HTR-8/SVneo (cell line): ENCODE measurements at regions not wholly inside any gene's neighbourhood (a gene's known extent, or its start where the extent isn't known, plus 50 kb on each side); places are given as distances from the start of the nearest gene placed in this dataset.
A peak's percentile ranks its signal among the peaks of the same experiment; 100 is the strongest.

Experiments used
- DNase-seq: peaks from one replicate; pipeline ENCODE4 v3.0.0; 2011; ENCODE audit warnings: low spot score, mixed read lengths; ENCODE audit not compliant: insufficient read length
- FAIRE-seq: peaks from 2 replicates; lab custom pipeline; 2011; peaks lifted over from hg19 to GRCh38; lab: Jason Lieb, UNC

DNA sequence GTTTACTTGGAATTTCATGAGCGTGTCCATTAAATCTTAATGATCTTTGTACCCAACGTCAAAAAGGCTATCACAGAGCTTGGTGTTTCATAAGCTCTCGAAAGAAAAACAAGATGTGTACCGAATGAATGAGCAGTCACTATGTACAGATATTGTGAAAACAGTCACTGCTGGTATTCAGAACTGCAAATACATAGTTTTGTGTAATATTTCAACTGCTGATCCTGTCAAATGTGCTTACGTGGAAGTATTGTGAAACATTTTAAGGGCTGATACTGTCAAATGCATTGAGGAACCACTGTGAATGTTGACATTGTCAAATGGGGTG lies 184.2 kb upstream of the KLHL29 start:
- FAIRE-seq: no peak

DNA sequence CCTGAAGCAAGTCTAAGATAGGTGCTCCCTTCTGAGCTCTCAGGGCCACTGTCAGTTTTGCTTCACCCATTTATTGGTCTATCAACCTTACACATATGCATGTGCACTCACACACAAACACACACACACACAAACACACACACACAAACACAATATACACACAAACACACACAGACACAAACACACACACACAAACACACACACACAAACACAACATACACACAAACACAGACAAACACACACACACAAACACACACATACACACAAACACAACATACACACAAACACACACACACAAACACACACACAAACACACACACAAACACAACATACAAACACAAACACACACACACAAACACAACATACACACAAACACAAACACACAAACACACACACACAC lies 181.6 kb upstream of the KLHL29 start:
- FAIRE-seq (peak; percentile 98), DNase-seq (no peak)

More for the DNA sequence above, 184.2 kb upstream of the KLHL29 start:
- no peak for DNase-seq

DNA sequence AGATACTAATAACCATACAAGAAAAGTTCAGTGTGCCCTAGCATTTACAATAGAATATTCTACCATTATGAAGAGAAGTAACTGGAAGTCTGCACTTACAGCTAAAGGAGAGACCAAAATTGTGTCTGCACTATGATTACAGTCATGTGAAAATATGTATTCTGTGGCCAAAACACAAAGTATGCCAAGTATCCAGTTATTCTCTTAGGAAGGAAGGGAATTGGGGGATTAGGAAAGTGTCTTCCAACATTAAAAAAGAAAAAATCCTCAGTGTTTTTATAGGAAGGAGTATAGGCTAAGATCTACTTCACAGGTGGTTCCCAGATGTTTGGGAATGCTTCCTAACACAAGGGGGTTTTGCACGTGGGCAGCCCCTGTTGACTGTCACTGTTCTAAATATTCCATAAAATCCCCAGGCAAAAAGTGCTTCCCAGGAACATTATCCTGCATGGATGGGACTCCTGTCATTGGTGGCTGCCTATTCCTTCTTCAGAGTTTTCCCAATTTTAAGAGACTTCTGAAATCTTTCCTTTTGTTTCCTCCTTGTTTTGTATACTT lies 180.2 kb upstream of the KLHL29 start:
- DNase-seq (no peak), FAIRE-seq (no peak)

DNA sequence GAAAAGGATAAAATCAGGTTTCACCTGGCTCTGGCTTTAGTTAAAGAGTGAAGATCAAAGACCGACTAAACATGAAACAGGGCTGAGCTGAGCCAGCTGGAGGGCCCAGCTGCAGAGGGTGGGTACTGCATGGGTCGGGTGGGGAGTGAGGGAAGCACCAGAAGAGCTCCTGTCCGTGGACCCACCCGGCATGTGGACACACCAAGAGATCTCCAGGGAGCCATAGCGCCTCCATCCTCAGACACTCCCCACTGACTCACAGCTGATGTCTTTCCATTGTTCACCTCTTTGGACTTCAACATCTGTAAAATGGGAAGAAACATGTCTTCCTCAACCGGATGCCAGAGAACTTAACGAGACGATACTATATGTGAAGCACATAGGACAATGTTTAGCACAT lies 178.3 kb upstream of the KLHL29 start:
- DNase-seq: no peak
- FAIRE-seq: no peak

DNA sequence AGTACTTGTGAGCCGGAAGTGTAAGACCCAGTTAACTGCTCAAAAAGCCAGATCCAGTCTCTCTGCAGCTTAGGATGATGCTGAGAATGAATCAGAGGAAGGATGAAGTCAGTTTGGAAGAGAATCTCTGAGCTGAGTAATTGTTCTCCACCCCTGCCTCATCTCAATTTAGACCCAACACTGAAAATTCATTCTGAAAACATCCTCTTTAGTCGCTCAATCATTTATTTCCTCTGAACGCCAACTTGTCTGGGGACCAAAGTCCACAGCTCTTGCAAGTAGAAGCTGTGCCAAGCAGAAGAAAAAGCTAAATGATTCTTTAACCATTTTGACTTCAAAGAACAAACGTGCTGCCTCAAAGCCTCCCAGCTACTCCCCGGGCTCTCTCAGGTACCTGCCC lies 177.1 kb upstream of the KLHL29 start:
- DNase-seq: no peak
- FAIRE-seq: no peak

DNA sequence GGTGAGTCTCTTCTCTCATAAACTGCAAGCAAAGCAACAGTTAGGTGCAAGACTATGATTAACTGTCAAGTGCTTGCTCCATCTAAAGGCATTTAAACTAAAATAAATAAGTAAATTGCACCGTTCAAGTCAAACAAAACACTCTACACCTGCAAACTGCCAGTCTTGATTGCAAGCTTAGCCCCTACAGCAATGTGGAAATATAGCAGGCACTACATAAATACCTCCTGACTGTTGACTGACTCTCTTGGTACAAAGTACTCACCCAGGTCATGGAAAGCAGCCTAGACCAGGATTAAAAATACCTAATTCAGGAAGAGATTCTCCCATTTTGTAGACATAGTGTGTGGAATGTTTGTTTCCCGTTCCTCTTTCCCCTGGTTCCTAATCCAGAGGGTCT lies 176.6 kb upstream of the KLHL29 start:
- FAIRE-seq (no peak), DNase-seq (no peak)

DNA sequence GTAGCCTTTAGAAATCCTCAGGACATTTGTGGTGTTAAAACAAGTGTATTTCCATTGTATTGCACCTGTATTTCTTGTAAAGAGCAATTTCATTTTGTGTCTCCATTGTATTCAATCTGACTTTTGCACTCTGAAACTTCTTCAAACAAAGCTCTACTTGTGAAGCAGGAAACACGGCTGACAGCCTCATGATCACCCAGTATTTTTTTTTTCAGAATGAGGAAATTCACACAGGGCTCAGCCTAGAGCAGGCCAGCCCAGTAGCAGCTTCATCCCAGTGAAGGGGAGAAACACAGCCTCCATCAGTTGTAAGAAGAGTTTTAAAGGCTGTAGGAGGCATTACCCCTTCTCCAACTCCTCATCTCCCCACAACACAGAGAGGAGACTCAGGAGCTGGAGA lies 175.9 kb upstream of the KLHL29 start:
- FAIRE-seq: no peak

DNA sequence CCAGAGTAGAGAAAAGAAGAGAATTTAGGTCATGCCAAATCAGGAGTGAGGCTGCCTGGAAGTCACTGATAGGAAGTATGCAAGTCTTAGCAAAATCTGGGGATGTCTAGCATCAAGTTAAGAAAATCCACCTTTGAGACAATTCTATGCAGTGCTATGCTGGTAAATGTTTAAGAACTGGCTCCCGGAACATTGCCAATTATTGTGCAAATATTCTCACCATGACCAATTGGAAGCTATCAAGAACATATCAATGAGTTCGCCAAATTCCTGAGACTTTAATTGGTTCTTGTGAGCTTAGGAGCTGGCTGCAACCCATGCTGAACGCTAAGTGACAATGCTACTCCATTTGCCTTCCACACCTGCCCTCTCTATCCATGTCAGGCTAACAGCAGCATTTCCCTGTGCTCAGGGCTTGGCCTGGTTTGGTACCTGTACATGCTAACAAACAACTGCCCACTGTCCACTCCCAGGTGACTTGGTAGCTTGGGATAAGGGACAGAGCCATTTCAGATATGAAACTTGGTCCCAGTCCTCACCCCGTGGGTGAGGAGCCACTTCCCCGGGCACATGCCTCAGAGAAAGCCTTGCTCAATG lies 172.9 kb upstream of the KLHL29 start:
- FAIRE-seq (peak; percentile 40), DNase-seq (no peak)

More for the DNA sequence above, 175.9 kb upstream of the KLHL29 start:
- no peak for DNase-seq

DNA sequence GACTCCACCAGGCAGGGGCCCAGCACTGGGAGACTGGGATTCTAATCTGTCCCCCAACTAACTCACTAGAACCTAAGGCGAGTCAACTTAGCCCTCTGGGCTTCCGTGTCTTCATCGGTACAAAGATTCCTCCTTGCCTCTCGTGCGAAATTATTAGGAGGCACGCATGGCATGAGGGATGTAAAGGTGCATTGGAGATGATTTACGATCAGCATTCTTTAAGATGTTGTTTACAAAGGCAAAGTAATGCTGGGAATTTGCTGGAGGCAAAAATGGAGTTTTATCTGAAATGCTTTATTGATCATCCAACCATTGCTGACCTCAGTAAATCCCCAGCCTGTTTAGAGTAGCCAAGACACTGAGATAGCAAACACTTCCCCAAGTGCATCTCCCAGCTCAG lies 171.8 kb upstream of the KLHL29 start:
- FAIRE-seq (peak; percentile 69), DNase-seq (peak; percentile 46)

DNA sequence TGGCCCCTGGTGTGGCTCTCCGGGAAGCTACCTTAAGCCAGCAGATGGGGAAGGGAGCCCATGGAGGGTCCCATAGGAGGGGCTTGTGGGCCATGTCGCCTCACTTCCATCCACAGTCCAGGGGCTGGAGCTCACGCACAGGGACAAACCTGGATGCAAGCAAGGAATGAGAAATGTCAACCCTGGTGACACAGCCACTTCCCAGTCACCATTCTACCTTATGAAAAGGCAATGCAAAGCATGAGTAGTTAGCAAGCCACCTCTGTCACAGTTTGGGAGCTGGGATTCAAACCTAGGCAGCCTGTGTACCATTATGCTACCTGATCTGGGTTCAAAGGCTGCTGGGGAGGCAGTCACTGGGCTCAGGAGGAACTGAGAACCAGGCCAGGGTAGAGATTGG lies 170.0 kb upstream of the KLHL29 start:
- DNase-seq: no peak
- FAIRE-seq: no peak

DNA sequence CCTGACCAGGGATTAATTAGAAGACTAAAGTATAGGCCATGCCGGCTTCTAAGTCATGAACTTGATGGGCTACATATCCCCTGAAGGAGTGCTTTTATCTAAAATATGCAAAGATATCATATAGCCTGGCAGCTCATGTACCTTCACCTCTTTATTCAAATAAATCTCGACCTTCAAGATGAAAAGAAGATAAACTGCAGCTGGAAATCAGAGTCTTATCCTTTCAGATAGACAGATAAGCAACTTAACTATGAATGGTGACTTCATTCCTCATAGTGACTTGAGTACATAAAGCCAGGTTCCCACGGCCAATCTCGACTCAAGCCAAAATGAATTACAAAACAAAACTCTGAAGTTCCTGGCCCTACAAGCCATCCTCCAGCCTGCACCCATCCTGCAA lies 165.3 kb upstream of the KLHL29 start:
- FAIRE-seq (peak; percentile 38), DNase-seq (no peak)

DNA sequence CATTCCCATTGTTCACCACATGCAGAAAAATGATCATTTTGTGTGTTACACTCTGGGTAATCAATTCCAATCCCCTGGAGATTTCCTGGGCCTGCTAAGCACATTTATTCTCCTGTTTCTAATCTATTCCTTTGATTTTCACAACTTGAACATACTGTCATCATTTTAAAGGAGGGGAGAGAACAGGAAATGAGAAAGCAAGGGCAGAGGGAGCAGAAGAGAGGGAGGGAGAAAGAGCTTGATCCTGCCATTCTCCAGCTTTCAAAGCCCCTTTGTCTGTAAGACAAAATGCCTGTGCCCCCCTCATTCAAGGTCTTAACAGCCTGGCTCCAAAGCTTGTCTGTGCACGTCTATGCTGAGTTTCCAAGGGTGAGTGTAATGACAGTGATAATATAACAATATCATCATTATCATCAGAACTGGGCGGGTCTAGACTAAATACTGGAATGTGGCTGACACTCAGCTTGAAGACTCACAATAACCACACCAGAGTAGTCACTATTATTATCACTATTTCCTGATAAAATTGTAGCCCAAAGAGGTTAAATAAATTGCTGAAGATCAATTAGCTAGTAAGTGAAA lies 164.4 kb upstream of the KLHL29 start:
- FAIRE-seq (no peak), DNase-seq (no peak)

DNA sequence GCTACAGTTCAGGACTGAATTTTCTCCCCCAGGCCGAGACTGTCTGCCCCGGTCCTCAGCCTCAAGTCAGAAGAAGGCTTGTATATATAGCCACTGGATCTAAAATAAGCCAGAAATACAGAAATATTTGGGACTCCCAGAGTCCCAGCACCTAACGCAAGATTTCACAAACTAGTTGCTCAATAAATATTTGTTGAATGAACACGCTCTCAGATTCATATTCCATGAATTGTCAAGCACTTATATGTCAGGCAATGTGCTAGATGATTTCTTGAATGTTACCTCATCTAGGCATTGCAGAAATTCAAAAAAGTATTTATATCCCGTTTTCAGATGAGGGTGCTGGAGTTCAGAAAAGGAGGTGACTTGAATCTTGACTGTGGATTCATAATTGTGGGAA lies 163.7 kb upstream of the KLHL29 start:
- FAIRE-seq: no peak
- no peak for DNase-seq

DNA sequence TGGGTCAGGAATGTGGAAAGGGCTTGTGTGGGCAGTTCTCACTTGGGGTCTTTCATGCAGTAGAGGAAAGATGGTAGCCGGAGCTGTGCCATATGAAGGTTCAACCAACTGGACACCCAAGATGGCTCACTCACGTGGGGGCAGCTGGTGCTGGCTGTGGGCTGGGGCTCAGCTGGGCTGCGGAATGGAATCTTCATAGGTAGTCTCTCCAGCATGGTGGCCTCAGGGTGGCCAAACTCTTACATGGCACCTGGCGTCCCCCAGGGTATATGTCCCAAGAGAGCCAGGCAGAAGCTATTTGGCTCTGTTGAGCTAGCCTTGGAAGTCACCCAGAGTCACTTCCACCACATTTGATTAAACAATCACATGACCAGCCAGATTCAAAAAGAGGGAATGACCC lies 163.1 kb upstream of the KLHL29 start:
- no peak for FAIRE-seq
- no peak for DNase-seq

DNA sequence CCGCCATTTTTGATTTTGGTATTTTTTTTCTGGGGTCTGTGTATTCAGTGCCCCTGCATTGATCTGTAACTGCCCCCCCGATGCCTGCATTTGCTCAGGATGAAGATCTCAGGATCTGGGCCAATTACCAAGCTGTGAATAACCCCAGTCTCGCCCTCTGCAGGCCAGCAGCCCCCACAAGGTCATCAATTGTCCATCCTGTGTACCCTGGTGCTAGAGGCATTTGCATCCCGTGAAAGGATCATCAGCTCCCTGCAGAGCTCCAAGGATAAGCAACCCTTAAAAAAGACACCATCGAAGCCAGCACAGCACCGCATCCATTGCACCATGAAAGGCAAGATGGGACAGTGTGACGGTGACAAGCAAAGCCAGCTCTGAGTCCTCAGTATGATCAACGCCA lies 154.1 kb upstream of the KLHL29 start:
- no peak for FAIRE-seq
- no peak for DNase-seq

DNA sequence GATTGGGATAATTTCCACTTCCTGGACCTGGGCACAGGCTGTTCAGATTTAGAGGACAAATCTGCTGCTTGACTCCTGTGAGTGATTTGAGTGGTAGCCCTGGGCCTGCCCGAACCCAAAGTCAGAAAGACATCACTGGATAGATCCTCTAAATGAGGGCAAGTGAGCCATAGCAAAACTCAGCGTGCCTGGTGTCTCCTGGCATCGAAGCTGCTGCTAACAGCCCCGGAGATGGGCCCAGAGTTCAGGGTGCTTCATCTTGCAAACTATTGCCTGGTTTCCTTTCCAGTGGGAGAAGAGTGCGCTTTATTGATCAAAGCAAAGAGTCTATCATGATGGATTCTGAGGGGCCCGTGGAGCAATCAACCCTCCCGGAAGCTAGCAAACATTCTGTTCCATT lies 153.1 kb upstream of the KLHL29 start:
- DNase-seq: no peak
- no peak for FAIRE-seq

DNA sequence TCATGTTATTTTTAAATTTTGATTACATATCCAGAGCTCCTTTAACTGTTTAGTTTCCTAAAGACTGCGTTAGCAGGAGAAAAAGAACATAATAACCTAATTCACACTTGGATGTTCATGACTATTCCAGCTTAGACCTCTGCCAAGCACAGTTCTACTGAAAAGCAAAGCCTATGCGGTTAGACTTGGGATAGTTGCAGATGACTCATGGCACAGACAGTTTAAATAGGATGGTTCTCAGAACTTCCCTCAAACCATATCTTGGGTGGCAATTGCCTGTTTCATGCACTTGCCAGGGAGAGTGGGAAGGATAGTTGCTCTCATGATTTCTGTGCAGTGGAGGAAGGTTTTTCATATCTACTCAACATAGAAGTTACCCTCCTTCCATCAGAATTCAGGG lies 149.7 kb upstream of the KLHL29 start:
- peak; percentile 55 for DNase-seq
- FAIRE-seq: peak; percentile 80

DNA sequence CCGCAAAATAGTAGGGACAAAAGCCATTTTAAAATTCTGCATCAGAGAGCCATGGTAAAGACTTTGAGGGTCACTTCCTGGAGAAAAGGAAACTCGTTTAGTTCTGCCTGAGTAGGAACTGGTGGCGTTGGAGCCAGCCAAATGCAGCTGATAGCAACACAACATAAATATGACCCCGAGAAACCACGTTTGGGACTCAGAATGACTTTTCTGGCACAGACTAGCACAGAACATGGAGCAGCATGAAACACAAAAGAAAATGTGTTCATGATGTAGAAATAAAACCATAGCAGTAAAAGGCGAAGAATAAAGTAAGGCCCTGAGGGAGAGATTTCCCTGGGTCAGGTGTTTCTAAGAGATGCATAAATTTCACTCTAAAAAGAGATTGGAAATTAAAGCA lies 149.2 kb upstream of the KLHL29 start:
- no peak for DNase-seq
- FAIRE-seq: no peak

DNA sequence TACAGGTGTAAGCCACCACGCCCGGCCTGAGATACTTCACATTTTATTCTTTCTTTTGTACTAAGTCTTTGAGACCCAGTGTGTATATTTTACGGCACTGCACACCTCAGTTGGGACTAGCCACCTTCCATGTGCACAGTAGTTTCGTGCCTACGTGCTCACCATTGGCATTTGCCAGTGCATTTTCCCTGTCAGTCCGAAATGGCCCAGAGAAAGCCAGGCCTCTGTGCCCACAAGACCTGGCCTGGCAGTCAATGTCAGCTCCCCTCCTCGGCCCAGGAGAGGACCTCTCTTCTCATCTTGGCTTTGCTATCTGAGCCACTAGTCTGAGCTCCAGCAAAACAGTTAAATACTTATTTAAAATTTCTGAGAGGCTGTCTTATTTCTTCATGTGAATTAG lies 147.8 kb upstream of the KLHL29 start:
- FAIRE-seq (no peak), DNase-seq (no peak)

DNA sequence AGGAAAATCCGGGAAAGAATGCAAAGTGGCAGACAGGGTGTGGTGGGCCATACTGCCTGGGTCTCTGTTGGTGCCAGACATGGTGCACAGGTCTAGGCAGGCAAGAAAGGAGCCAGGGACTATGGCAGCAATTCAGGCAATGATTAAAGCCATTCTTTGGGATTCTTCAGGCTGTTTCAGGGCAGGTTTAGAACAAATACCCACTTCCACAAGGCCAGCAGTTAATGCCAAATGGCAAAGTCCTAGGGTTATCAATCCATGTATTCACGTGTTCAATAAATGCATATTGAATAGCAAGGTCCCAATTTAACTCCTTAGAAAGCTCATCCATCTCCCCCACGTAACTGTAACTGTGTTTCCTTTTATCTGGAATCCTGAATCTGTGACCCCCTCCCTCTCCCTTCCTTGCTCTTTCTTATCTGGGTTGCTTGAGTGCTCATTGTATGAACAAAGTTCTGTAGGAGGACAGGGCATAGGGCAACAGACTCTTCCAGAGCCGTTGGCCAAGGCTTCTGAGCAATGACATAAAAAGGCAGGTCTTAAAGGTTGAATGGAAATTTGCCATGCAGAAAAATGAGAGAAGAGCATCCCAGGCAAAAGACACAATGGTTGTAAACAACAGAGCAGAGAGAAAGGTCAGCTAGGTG lies 146.8 kb upstream of the KLHL29 start:
- FAIRE-seq: no peak

DNA sequence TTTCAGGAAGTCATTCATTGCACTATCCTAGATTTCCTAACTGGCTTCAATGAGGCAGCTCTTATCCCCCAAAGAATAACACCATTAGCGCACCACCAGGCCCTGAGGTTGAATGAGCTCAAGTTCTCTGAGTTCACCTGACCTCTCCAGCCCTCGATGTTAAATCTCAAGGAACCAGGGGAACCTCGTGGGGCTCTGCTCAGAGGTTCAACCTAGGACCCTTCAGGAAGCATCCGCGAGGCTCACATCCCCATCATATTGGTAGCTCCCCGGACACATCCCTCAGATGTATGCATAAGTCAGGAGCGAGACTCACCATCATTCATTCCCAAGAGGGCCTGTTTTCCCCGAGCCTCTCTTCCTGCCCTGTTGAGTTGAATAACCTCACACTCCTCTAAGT lies 145.6 kb upstream of the KLHL29 start:
- DNase-seq: no peak
- FAIRE-seq: no peak

More for the DNA sequence above, 146.8 kb upstream of the KLHL29 start:
- no peak for DNase-seq

DNA sequence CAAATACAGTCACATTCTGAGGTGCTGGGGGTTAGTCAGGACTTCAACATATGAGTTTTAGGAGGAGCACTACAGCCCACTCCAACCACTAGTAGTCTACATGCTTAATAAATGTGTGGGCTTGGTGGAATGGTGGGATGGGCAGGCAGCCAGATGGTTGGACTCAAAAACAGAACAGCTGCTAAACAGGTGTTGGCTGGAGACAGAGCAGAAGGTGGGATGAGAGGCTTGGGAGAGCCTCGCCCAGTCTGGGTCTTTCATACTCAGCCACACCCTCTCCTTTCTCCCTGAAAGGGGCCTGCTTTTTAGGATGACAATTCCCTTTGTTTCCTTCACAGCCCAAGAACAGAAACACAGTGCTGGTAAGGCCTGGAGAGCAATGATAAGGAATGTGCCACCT lies 143.9 kb upstream of the KLHL29 start:
- no peak for DNase-seq

More for the DNA sequence above, 143.9 kb upstream of the KLHL29 start:
- no peak for FAIRE-seq
